Astrocyte (in vitro differentiated cells and primary cell): ENCODE measurements at regions not wholly inside any gene's neighbourhood (a gene's known extent, or its start where the extent isn't known, plus 50 kb on each side); places are given as distances from the start of the nearest gene placed in this dataset.

ENCODE experiments used
- DNase-seq: peaks from one replicate; pipeline ENCODE4 v3.0.0-alpha.2; 2010; ENCODE audit warnings: low read depth
- FAIRE-seq: peaks from 2 replicates; lab custom pipeline; 2011; peaks lifted over from hg19 to GRCh38; lab: Jason Lieb, UNC
- H2AFZ ChIP-seq: 2 replicates; pipeline ENCODE4 v1.6.0; 2012; ENCODE audit warnings: low read depth, low read length, inconsistent platforms
- H3K27ac ChIP-seq: 2 replicates; pipeline ENCODE4 v1.5.1; 2011; ENCODE audit warnings: low read depth, low read length, inconsistent platforms
- H3K27me3 ChIP-seq: 2 replicates; pipeline ENCODE4 v1.6.0; 2011; ENCODE audit warnings: low read length, inconsistent platforms; ENCODE audit not compliant: insufficient read depth
- H3K36me3 ChIP-seq: 2 replicates; pipeline ENCODE4 v1.5.1; 2011; ENCODE audit warnings: low read length, inconsistent platforms; ENCODE audit not compliant: insufficient read depth
- H3K4me1 ChIP-seq: 2 replicates; pipeline ENCODE4 v1.5.1; 2011; ENCODE audit warnings: low read length, inconsistent platforms; ENCODE audit not compliant: insufficient read depth
- H3K4me2 ChIP-seq: 2 replicates; pipeline ENCODE4 v1.6.0; 2012; ENCODE audit warnings: low read length, inconsistent platforms
- H3K4me3 ChIP-seq: 2 replicates; pipeline ENCODE4 v1.5.1; 2011; ENCODE audit warnings: low read depth, mild to moderate bottlenecking, low read length, inconsistent platforms; ENCODE audit not compliant: insufficient read depth
- H3K79me2 ChIP-seq: 2 replicates; pipeline ENCODE4 v1.6.0; 2012; ENCODE audit warnings: mild to moderate bottlenecking, low read length, inconsistent platforms; ENCODE audit not compliant: insufficient read depth
- H3K9ac ChIP-seq: 2 replicates; pipeline ENCODE4 v1.6.0; 2012; ENCODE audit warnings: mild to moderate bottlenecking, low read length, inconsistent platforms
- H3K9me3 ChIP-seq: 2 replicates; pipeline ENCODE4 v1.5.1; 2012; ENCODE audit warnings: low read depth, mild to moderate bottlenecking, low read length, inconsistent platforms; ENCODE audit not compliant: insufficient read depth
- H4K20me1 ChIP-seq: 2 replicates; pipeline ENCODE4 v1.6.0; 2012; ENCODE audit warnings: low read length, inconsistent platforms; ENCODE audit not compliant: insufficient read depth
- H3K27ac Mint-ChIP-seq: one replicate; pipeline ENCODE4 v1.8.0; 2021; ENCODE audit warnings: mild to moderate bottlenecking, mixed read lengths; ENCODE audit not compliant: unreplicated experiment
- H3K27me3 Mint-ChIP-seq: one replicate; pipeline ENCODE4 v1.8.0; 2021; ENCODE audit warnings: low read depth, mixed read lengths; ENCODE audit not compliant: unreplicated experiment
- H3K36me3 Mint-ChIP-seq: one replicate; pipeline ENCODE4 v1.8.0; 2021; ENCODE audit warnings: low read depth, mixed read lengths; ENCODE audit not compliant: unreplicated experiment
- H3K4me1 Mint-ChIP-seq: one replicate; pipeline ENCODE4 v1.8.0; 2021; ENCODE audit warnings: low read depth, mixed read lengths; ENCODE audit not compliant: unreplicated experiment
- H3K4me3 Mint-ChIP-seq: one replicate; pipeline ENCODE4 v1.8.0; 2021; ENCODE audit warnings: mild to moderate bottlenecking, moderate library complexity, mixed read lengths; ENCODE audit not compliant: unreplicated experiment
- H3K9me3 Mint-ChIP-seq: one replicate; pipeline ENCODE4 v1.8.0; 2021; ENCODE audit warnings: mild to moderate bottlenecking, mixed read lengths; ENCODE audit not compliant: unreplicated experiment
- CTCF ChIP-seq: IDR thresholded peaks from 2 replicates; pipeline ENCODE4 v1.5.1; 2011; ENCODE audit warnings: low read depth, mild to moderate bottlenecking, inconsistent platforms, low read length, moderate library complexity; ENCODE audit not compliant: insufficient read depth
- EZH2 ChIP-seq: IDR thresholded peaks from 2 replicates; pipeline ENCODE4 v1.6.1; 2012; ENCODE audit warnings: mild to moderate bottlenecking, low read length, inconsistent platforms; ENCODE audit not compliant: insufficient read depth

GRCh38 chr18:77187189-77187588, 54.6 kb upstream of the MBP start:
- no peaks in the 10 kb centered on the region for H4K20me1 ChIP-seq
- FAIRE-seq (no peak), DNase-seq (no peak)
- H3K4me1 ChIP-seq, result peaks cover 4% of the 10 kb centered on the region
- TF ChIP-seq CTCF (no peak), EZH2 (no peak)
- H3K9ac ChIP-seq, result no peak overlapping the region
- Mint-ChIP-seq H3K4me3 (no peak overlapping the region), H3K27ac (no peak overlapping the region), H3K9me3 (peaks cover 8% of the 10 kb centered on the region), H3K27me3 (no peaks in the 10 kb centered on the region), H3K4me1 (peaks cover 9% of the 10 kb centered on the region), H3K36me3 (no peaks in the 10 kb centered on the region)
- H3K9me3 ChIP-seq, result no peaks in the 10 kb centered on the region
- no peak overlapping the region for H3K4me2 ChIP-seq
- H3K36me3 ChIP-seq, result no peaks in the 10 kb centered on the region
- no peaks in the 10 kb centered on the region for H3K79me2 ChIP-seq
- H3K27ac ChIP-seq, result no peak overlapping the region
- H2AFZ ChIP-seq, result no peak overlapping the region
- H3K4me3 ChIP-seq, result no peak overlapping the region
- H3K27me3 ChIP-seq, result no peaks in the 10 kb centered on the region

- H3K9me3 ChIP-seq, result no peaks in the 10 kb centered on the region
- H3K9me3 Mint-ChIP-seq, result peaks cover 9% of the 10 kb centered on the region
- no peaks in the 10 kb centered on the region for H3K36me3 ChIP-seq
- peaks cover 4% of the 10 kb centered on the region for H3K4me1 ChIP-seq
- H3K36me3 Mint-ChIP-seq, result no peaks in the 10 kb centered on the region
- no peak overlapping the region for H3K4me3 ChIP-seq
- no peaks in the 10 kb centered on the region for H3K27me3 ChIP-seq
- peak overlapping the region; percentile 28 for H3K4me2 ChIP-seq
- H3K27me3 Mint-ChIP-seq, result no peaks in the 10 kb centered on the region
- H4K20me1 ChIP-seq, result no peaks in the 10 kb centered on the region
- no peak overlapping the region for H3K9ac ChIP-seq
- FAIRE-seq, result no peak
- H3K4me3 Mint-ChIP-seq, result no peak overlapping the region
- peaks cover 9% of the 10 kb centered on the region for H3K4me1 Mint-ChIP-seq
- no peak overlapping the region for H2AFZ ChIP-seq
- DNase-seq, result peak; percentile 84
- no peak overlapping the region for H3K27ac Mint-ChIP-seq
- no peak for TF ChIP-seq CTCF
- H3K27ac ChIP-seq, result no peak overlapping the region
- no peaks in the 10 kb centered on the region for H3K79me2 ChIP-seq
Observed at GRCh38 chr18:77191071-77191751, 58.4 kb upstream of the GALR1 start.

DNA sequence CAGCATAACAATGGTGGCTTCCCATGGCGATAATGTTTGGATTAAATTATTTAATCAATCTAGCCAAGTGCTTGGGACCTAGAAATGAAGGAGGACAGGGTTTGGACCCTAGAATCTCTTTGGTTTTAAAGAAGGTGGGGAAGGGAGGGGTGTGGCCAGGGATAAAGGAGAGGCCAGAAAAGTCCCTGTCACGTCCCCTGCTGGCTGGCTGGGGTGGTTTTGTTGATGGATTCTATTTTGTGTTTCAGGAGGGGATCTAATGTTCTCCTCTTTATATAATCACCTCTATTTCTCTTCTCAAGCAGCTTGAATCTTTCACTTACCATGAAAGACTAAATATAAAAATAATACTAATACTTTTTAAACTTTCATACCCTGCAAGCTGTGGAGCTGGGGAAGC, 52.6 kb upstream of the GALR1 start:
- Histone ChIP-seq H2AFZ (no peak overlapping the region), H3K79me2 (no peaks in the 10 kb centered on the region), H3K9ac (no peak overlapping the region), H3K9me3 (no peaks in the 10 kb centered on the region), H3K4me2 (no peak overlapping the region), H3K27ac (no peak overlapping the region), H3K4me3 (no peak overlapping the region), H3K27me3 (no peaks in the 10 kb centered on the region), H4K20me1 (no peaks in the 10 kb centered on the region), H3K36me3 (no peaks in the 10 kb centered on the region), H3K4me1 (peaks cover 4% of the 10 kb centered on the region)
- Mint-ChIP-seq H3K27ac (no peak overlapping the region), H3K27me3 (peaks cover 5% of the 10 kb centered on the region), H3K9me3 (peaks cover 5% of the 10 kb centered on the region), H3K4me1 (peaks cover 3% of the 10 kb centered on the region), H3K36me3 (no peaks in the 10 kb centered on the region), H3K4me3 (no peak overlapping the region)
- FAIRE-seq (no peak), DNase-seq (no peak)
- TF ChIP-seq CTCF, result no peak
- TF ChIP-seq EZH2, result no peak
